Progenitor cell of endocrine pancreas (in vitro differentiated cells): ENCODE measurements at regions not wholly inside any gene's neighbourhood (a gene's known extent, or its start where the extent isn't known, plus 50 kb on each side); places are given as distances from the start of the nearest gene placed in this dataset.

Experiments
- DNase-seq: peaks from one replicate; pipeline ENCODE4 v3.0.0; 2021; ENCODE audit warnings: low spot score; ENCODE audit not compliant: unreplicated experiment
- H3K27ac Mint-ChIP-seq: 2 replicates; pipeline ENCODE4 v1.8.0; 2021; ENCODE audit warnings: mild to moderate bottlenecking, moderate library complexity, mixed read lengths
- H3K27me3 Mint-ChIP-seq: 2 replicates; pipeline ENCODE4 v1.8.0; 2021; ENCODE audit warnings: mixed read lengths
- H3K36me3 Mint-ChIP-seq: 2 replicates; pipeline ENCODE4 v1.8.0; 2022; ENCODE audit warnings: mixed read lengths; ENCODE audit not compliant: insufficient read depth
- H3K4me1 Mint-ChIP-seq: 2 replicates; pipeline ENCODE4 v1.8.0; 2021; ENCODE audit warnings: low read depth, mixed read lengths
- H3K4me3 Mint-ChIP-seq: 2 replicates; pipeline ENCODE4 v1.8.0; 2021; ENCODE audit warnings: low read depth, mild to moderate bottlenecking, moderate library complexity, mixed read lengths
- H3K9me3 Mint-ChIP-seq: 2 replicates; pipeline ENCODE4 v1.8.0; 2021; ENCODE audit warnings: low read depth, mixed read lengths
- CTCF ChIP-seq: fragments of 200-600 bp; sonication (generic); IDR thresholded peaks from one replicate; pipeline ENCODE4 v1.5.0; 2021; ENCODE audit warnings: antibody characterized with exemption, mild to moderate bottlenecking; ENCODE audit not compliant: unreplicated experiment

GRCh38 chr12:30015631-30016337 is 232.0 kb upstream of the TMTC1 start:
- TF ChIP-seq CTCF, result no peak
- no peaks in the 10 kb centered on the region for H3K36me3 Mint-ChIP-seq

GRCh38 chr12:30014991-30015390 is 231.2 kb upstream of the TMTC1 start:
- H3K27ac Mint-ChIP-seq, result no peak overlapping the region
- no peaks in the 10 kb centered on the region for H3K27me3 Mint-ChIP-seq
- no peak for TF ChIP-seq CTCF
- no peak overlapping the region for H3K4me3 Mint-ChIP-seq
- H3K36me3 Mint-ChIP-seq, result no peaks in the 10 kb centered on the region
- no peak for DNase-seq
- H3K9me3 Mint-ChIP-seq, result no peaks in the 10 kb centered on the region
- peaks cover 16% of the 10 kb centered on the region for H3K4me1 Mint-ChIP-seq

More at GRCh38 chr12:30015631-30016337, 232.0 kb upstream of the TMTC1 start:
- no peak for DNase-seq
- Mint-ChIP-seq H3K4me1 (peaks cover 14% of the 10 kb centered on the region), H3K4me3 (no peak overlapping the region), H3K27me3 (no peaks in the 10 kb centered on the region), H3K9me3 (no peaks in the 10 kb centered on the region), H3K27ac (peak overlapping the region; percentile 27)

GRCh38 chr12:30012816-30013450 is 229.2 kb upstream of the TMTC1 start:
- peak; percentile 28 for TF ChIP-seq CTCF
- Mint-ChIP-seq H3K4me1 (peaks cover 17% of the 10 kb centered on the region), H3K27me3 (no peaks in the 10 kb centered on the region), H3K27ac (no peak overlapping the region), H3K9me3 (no peaks in the 10 kb centered on the region), H3K36me3 (no peaks in the 10 kb centered on the region), H3K4me3 (no peak overlapping the region)
- DNase-seq, result no peak

- no peaks in the 10 kb centered on the region for H3K9me3 Mint-ChIP-seq
- TF ChIP-seq CTCF, result no peak
- no peak overlapping the region for H3K27ac Mint-ChIP-seq
- no peak for DNase-seq
- no peak overlapping the region for H3K4me3 Mint-ChIP-seq
- peaks cover 9% of the 10 kb centered on the region for H3K4me1 Mint-ChIP-seq
- H3K36me3 Mint-ChIP-seq, result no peaks in the 10 kb centered on the region
- H3K27me3 Mint-ChIP-seq, result no peaks in the 10 kb centered on the region
These were observed 226.6 kb upstream of the TMTC1 start for GRCh38 chr12:30010071-30011052.

GRCh38 chr12:30006021-30006420 is 222.3 kb upstream of the TMTC1 start:
- H3K27me3 Mint-ChIP-seq, result no peaks in the 10 kb centered on the region
- H3K4me3 Mint-ChIP-seq, result no peak overlapping the region
- H3K27ac Mint-ChIP-seq, result no peak overlapping the region
- H3K4me1 Mint-ChIP-seq, result peaks cover 3% of the 10 kb centered on the region
- TF ChIP-seq CTCF, result no peak
- H3K9me3 Mint-ChIP-seq, result peaks cover 3% of the 10 kb centered on the region
- H3K36me3 Mint-ChIP-seq, result no peaks in the 10 kb centered on the region
- DNase-seq, result no peak
